ENCODE measurements at regions not wholly inside any gene's neighbourhood (a gene's known extent, or its start where the extent isn't known, plus 50 kb on each side); places are given as distances from the start of the nearest gene placed in this dataset.
"Not testable (repeated sequence)": the region's sequence is repeated elsewhere in the genome, so short reads cannot be mapped to it uniquely, and the experiment has no call there.

GRCh38 chr1:3996846-3997705 is 97.0 kb upstream of the C1orf174 start:
- DNase-seq (ENCODE audit: low read depth), result no peak
- H3K4me3 ChIP-seq (ENCODE audit: low read length), result no peak overlapping the region
- TF ChIP-seq CTCF (IDR thresholded peaks at IDR 0.05; ENCODE audit: insufficient read depth, low read depth, low read length, missing control alignments), result no peak

GRCh38 chr1:3998086-3998485 is 98.0 kb upstream of the C1orf174 start:
- TF ChIP-seq CTCF (IDR thresholded peaks at IDR 0.05; ENCODE audit: insufficient read depth, low read depth, low read length, missing control alignments), result no peak
- DNase-seq (ENCODE audit: low read depth), result peak; percentile 4
- H3K4me3 ChIP-seq (ENCODE audit: low read length), result no peak overlapping the region

GRCh38 chr1:3999514-3999913 is 99.4 kb upstream of the C1orf174 start:
- not testable (repeated sequence) for H3K4me3 ChIP-seq (ENCODE audit: low read length); DNase-seq (ENCODE audit: low read depth)

GRCh38 chr1:3999941-4000735 is 100.1 kb upstream of the C1orf174 start:
- DNase-seq (ENCODE audit: low read depth), result no peak
- TF ChIP-seq CTCF (IDR thresholded peaks at IDR 0.05; ENCODE audit: insufficient read depth, low read depth, low read length, missing control alignments), result no peak
- no peak overlapping the region for H3K4me3 ChIP-seq (ENCODE audit: low read length)

GRCh38 chr1:4000811-4001251 is 100.8 kb upstream of the C1orf174 start:
- no peak for TF ChIP-seq CTCF (IDR thresholded peaks at IDR 0.05; ENCODE audit: insufficient read depth, low read depth, low read length, missing control alignments)
- no peak overlapping the region for H3K4me3 ChIP-seq (ENCODE audit: low read length)
- DNase-seq (ENCODE audit: low read depth), result no peak

GRCh38 chr1:4001461-4001860 is 101.4 kb upstream of the C1orf174 start:
- no peak for TF ChIP-seq CTCF (IDR thresholded peaks at IDR 0.05; ENCODE audit: insufficient read depth, low read depth, low read length, missing control alignments)

GRCh38 chr1:4002061-4002521 is 102.0 kb upstream of the C1orf174 start:
- no peak overlapping the region for H3K4me3 ChIP-seq (ENCODE audit: low read length)
- TF ChIP-seq CTCF (IDR thresholded peaks at IDR 0.05; ENCODE audit: insufficient read depth, low read depth, low read length, missing control alignments), result no peak
- no peak for DNase-seq (ENCODE audit: low read depth)

More at GRCh38 chr1:4001461-4001860, 101.4 kb upstream of the C1orf174 start:
- no peak overlapping the region for H3K4me3 ChIP-seq (ENCODE audit: low read length)
- DNase-seq (ENCODE audit: low read depth), result no peak

Measured in epithelial cell of esophagus (primary cell).